HUES6 (cell line): ENCODE measurements at regions not wholly inside any gene's neighbourhood (a gene's known extent, or its start where the extent isn't known, plus 50 kb on each side); places are given as distances from the start of the nearest gene placed in this dataset.

Experiments
- H3K27ac ChIP-seq: 2 replicates; pipeline ENCODE4 v1.7.0; 2013; ENCODE audit warnings: low read depth, mild to moderate bottlenecking, low read length, inconsistent platforms
- H3K27me3 ChIP-seq: 2 replicates; pipeline ENCODE4 v1.6.1; 2013; ENCODE audit warnings: low read length; ENCODE audit not compliant: control insufficient read depth, insufficient read depth
- H3K36me3 ChIP-seq: 2 replicates; pipeline ENCODE4 v1.6.1; 2013; ENCODE audit warnings: low read length; ENCODE audit not compliant: control insufficient read depth, insufficient read depth
- H3K4me1 ChIP-seq: 2 replicates; pipeline ENCODE4 v1.6.1; 2013; ENCODE audit warnings: low read length; ENCODE audit not compliant: control insufficient read depth, insufficient read depth
- H3K4me3 ChIP-seq: 2 replicates; pipeline ENCODE4 v1.5.1; 2013; ENCODE audit warnings: low read depth, low read length
- H3K9ac ChIP-seq: one replicate; pipeline ENCODE4 v1.6.1; 2013; ENCODE audit warnings: mild to moderate bottlenecking, low read length
- H3K9me3 ChIP-seq: 2 replicates; pipeline ENCODE4 v1.6.1; 2013; ENCODE audit warnings: low read depth, low read length; ENCODE audit not compliant: control insufficient read depth, insufficient read depth

- Histone ChIP-seq H3K27me3 (no peaks in the 10 kb centered on the region), H3K27ac (no peak overlapping the region), H3K9ac (no peak overlapping the region), H3K9me3 (no peaks in the 10 kb centered on the region), H3K36me3 (no peaks in the 10 kb centered on the region), H3K4me1 (no peaks in the 10 kb centered on the region; the same call in 1 of the 2 replicates), H3K4me3 (no peak overlapping the region)
Observed at GRCh38 chr3:30496066-30496966, 110.1 kb upstream of the TGFBR2 start.

DNA sequence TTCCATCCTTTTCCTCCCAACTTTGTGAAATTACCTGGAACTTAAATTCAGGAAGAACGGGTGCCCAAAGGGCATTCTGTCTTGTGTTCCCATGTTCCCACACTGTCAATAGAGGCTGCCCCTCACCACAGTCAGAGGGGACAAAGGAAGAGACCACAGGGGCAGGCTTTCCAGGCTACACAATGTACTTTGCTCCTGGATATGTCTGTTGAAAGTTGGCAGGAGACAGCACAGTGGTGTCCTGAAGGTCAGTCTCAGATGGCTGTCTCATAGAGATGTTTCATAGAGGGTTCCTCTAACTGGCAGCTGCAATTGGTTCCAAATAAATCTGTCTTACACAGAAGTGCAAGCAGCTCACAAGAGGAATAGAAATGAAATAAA is 107.8 kb upstream of the TGFBR2 start:
- Histone ChIP-seq H3K9me3 (no peaks in the 10 kb centered on the region), H3K4me1 (no peaks in the 10 kb centered on the region; the same call in 1 of the 2 replicates)

DNA sequence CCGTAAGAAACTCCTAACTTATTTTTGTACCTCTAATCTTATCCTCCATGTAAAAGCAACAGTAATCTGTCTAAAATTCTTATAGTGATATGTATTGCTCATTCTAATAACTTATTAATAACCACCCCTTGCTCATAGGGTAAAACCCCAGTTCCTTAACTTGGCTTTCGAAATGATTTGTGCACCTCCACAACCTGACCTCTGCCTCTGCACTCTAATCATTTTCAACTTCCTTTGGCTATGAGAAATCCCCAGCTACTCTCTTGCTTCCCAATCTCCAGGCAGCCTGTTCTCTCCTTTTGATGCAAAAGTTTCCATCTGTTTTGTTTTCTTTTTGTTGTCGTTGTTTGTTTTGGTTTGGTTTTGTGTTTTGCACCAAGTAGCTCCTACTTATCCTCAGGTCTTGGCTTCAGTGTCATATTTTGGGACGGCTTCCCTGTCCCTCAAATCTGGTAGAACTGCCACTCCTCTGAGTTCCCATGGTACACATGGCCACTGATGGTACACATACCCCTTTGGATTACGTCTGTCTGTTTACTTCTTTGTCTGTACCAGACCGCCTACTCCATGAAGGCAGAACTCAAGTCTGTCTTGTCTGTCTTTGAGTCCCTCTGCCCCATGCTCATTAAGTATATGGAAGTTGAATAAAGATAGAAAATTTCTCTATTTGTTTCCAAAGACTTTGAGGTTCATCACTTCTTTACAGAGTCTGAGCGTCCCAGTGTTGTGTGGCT is 105.6 kb upstream of the TGFBR2 start:
- H3K4me3 ChIP-seq, result no peak overlapping the region
- H3K27me3 ChIP-seq, result no peaks in the 10 kb centered on the region
- H3K4me1 ChIP-seq, result no peaks in the 10 kb centered on the region; the same call in 1 of the 2 replicates
- H3K27ac ChIP-seq, result no peak overlapping the region
- no peaks in the 10 kb centered on the region for H3K9me3 ChIP-seq
- no peaks in the 10 kb centered on the region for H3K36me3 ChIP-seq
- no peak overlapping the region for H3K9ac ChIP-seq

More for the DNA sequence above, 107.8 kb upstream of the TGFBR2 start:
- Histone ChIP-seq H3K36me3 (no peaks in the 10 kb centered on the region), H3K9ac (no peak overlapping the region), H3K4me3 (no peak overlapping the region), H3K27me3 (no peaks in the 10 kb centered on the region), H3K27ac (no peak overlapping the region)

GRCh38 chr3:30501526-30501925 is 104.9 kb upstream of the TGFBR2 start:
- Histone ChIP-seq H3K9ac (no peak overlapping the region), H3K27ac (no peak overlapping the region), H3K27me3 (no peaks in the 10 kb centered on the region), H3K9me3 (no peaks in the 10 kb centered on the region), H3K4me3 (no peak overlapping the region), H3K4me1 (no peaks in the 10 kb centered on the region; the same call in 1 of the 2 replicates), H3K36me3 (no peaks in the 10 kb centered on the region)

DNA sequence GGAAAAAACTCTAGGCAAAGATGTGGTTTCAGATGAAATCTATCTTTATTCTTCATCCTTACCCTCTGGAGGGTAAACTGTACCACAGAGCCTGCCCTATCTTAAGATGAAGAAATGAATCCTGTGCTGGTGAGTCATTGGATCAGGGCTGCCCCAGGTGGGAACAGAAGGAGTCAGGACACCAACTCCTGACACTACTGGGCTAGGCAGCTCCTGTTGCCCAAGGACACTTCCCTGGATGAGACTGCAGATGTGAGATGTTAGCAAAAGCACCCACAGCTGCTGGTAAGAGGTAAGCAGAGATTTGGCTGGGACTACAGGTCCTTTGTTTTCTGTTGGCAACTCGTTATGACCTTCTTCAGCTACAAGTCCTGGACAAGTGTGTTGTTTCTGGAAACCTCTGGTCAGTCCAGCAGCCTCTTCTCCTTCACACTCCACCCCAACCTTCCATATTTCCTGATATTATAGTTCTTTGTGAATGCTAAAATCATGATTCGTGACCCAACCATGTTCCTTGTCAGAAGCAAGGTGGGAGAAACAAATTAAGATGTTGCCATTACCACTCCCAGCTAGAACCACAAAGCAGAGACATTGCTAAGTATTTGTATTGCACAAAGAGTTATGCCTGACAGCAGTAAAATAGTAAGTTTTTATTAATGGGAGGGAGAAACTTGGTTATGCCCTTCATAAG is 104.2 kb upstream of the TGFBR2 start:
- Histone ChIP-seq H3K4me1 (no peaks in the 10 kb centered on the region), H3K9ac (no peak overlapping the region), H3K9me3 (no peaks in the 10 kb centered on the region), H3K27me3 (no peaks in the 10 kb centered on the region), H3K27ac (no peak overlapping the region), H3K4me3 (no peak overlapping the region), H3K36me3 (no peaks in the 10 kb centered on the region)

- Histone ChIP-seq H3K4me1 (no peaks in the 10 kb centered on the region), H3K9me3 (no peaks in the 10 kb centered on the region), H3K27ac (no peak overlapping the region), H3K9ac (no peak overlapping the region), H3K36me3 (no peaks in the 10 kb centered on the region), H3K27me3 (no peaks in the 10 kb centered on the region), H3K4me3 (no peak overlapping the region)
Observed at GRCh38 chr3:30502742-30503073, 103.7 kb upstream of the TGFBR2 start.

GRCh38 chr3:30503446-30503845 is 103.0 kb upstream of the TGFBR2 start:
- no peak overlapping the region for H3K4me3 ChIP-seq
- no peaks in the 10 kb centered on the region for H3K27me3 ChIP-seq
- H3K9me3 ChIP-seq, result no peaks in the 10 kb centered on the region
- H3K36me3 ChIP-seq, result no peaks in the 10 kb centered on the region
- no peaks in the 10 kb centered on the region for H3K4me1 ChIP-seq
- H3K9ac ChIP-seq, result no peak overlapping the region
- no peak overlapping the region for H3K27ac ChIP-seq

DNA sequence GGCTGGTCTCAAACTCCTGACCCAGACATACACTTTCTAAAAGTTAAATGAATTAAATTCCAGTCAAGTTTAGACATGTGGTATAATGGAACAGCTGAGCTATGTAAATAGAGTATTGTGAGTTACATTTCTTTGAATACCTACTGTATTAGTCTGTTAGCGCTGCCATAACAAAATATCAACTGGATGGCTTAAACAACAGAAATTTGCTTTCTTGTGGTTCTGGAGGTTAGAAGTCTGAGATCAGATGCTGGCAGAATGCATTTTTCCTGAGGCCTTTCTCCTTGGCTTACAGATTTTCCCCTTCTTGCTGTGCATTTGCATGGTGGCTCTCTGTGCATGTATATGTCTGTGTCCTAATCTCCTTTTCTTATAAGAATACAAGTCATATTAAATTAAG is 101.5 kb upstream of the TGFBR2 start:
- Histone ChIP-seq H3K9me3 (no peaks in the 10 kb centered on the region), H3K4me3 (no peak overlapping the region), H3K9ac (no peak overlapping the region), H3K27me3 (no peaks in the 10 kb centered on the region), H3K36me3 (no peaks in the 10 kb centered on the region), H3K27ac (no peak overlapping the region), H3K4me1 (no peaks in the 10 kb centered on the region)

GRCh38 chr3:30505866-30506520 is 100.4 kb upstream of the TGFBR2 start:
- Histone ChIP-seq H3K4me3 (no peak overlapping the region), H3K27ac (no peak overlapping the region), H3K9ac (no peak overlapping the region), H3K9me3 (no peaks in the 10 kb centered on the region), H3K4me1 (no peaks in the 10 kb centered on the region), H3K27me3 (no peaks in the 10 kb centered on the region), H3K36me3 (no peaks in the 10 kb centered on the region)

- Histone ChIP-seq H3K27ac (no peak overlapping the region), H3K4me1 (no peaks in the 10 kb centered on the region), H3K4me3 (no peak overlapping the region), H3K9ac (no peak overlapping the region), H3K36me3 (no peaks in the 10 kb centered on the region), H3K9me3 (no peaks in the 10 kb centered on the region), H3K27me3 (no peaks in the 10 kb centered on the region)
Observed at GRCh38 chr3:30508339-30508738, 98.1 kb upstream of the TGFBR2 start.
